ENCODE measurements at regions not wholly inside any gene's neighbourhood (a gene's known extent, or its start where the extent isn't known, plus 50 kb on each side); places are given as distances from the start of the nearest gene placed in this dataset.
"Not testable (repeated sequence)": the region's sequence is repeated elsewhere in the genome, so short reads cannot be mapped to it uniquely, and the experiment has no call there.

GRCh38 chr1:190698488-190698887 is 220.8 kb upstream of the BRINP3 start:
- not testable (repeated sequence) for TF ChIP-seq CTCF (IDR thresholded peaks at IDR 0.05); POLR2AphosphoS5 (IDR thresholded peaks at IDR 0.05; ENCODE audit: insufficient read depth in 1 of 2, low read depth in 1 of 2); POLR2A (IDR thresholded peaks at IDR 0.05)

Data from vagina (tissue), 2 donors.